K562 (cell line): ENCODE measurements at regions not wholly inside any gene's neighbourhood (a gene's known extent, or its start where the extent isn't known, plus 50 kb on each side); places are given as distances from the start of the nearest gene placed in this dataset.
A peak's percentile ranks its signal among the peaks of the same experiment; 100 is the strongest.

Experiments used
- ATAC-seq: fragments of 200-7000 bp; cut with Tn5 transposase; 3 replicates; pipeline ENCODE4 v1.9.1; 2020; ENCODE audit warnings: moderate library complexity
- BruUV-seq: library from RNA; stranded (reverse); fragments of 400-500 nt; replicated peaks from 2 replicates; lab custom pipeline; 2021; lab: Mats Ljungman, UMichigan
- CTCF ChIA-PET: fragments of 300-600 bp; formaldehyde crosslinking; extraction: SDS; loops from one replicate; lab custom pipeline; 2021; ENCODE audit warnings: low intra/inter-chr PET ratio; lab: Yijun Ruan, JAX
- POLR2A ChIA-PET: fragments of 300-600, 350-650 bp; sonication (Branson Sonifier 250); formaldehyde crosslinking; extraction: SDS; loops from one replicate; lab custom pipeline; 2021; ENCODE audit warnings: antibody characterized with exemption, inconsistent platforms; lab: Yijun Ruan, JAX
- DNase-seq, 4 experiments: peaks; one replicate each; pipeline versions ENCODE4 v3.0.0 to v3.0.0-alpha.2; 2011 to 2018; ENCODE audit warnings: low spot score in 3 of 4, mixed read lengths in 3 of 4; ENCODE audit errors: extremely low read depth in 1 of 4
- FAIRE-seq: peaks from 2 replicates; lab custom pipeline; 2011; peaks lifted over from hg19 to GRCh38; lab: Jason Lieb, UNC
- H2AFZ ChIP-seq: 2 replicates; pipeline ENCODE4 v1.6.0; 2011; ENCODE audit warnings: low read depth, low read length, control low read depth, inconsistent platforms
- H3K27ac ChIP-seq: fragments of 200-600 bp; 3 replicates; pipeline ENCODE4 v1.8.0; 2011; ENCODE audit warnings: low read depth, mild to moderate bottlenecking, control low read depth, inconsistent platforms, low read length, moderate library complexity, mixed read lengths; ENCODE audit errors: extremely low read depth
- H3K27me3 ChIP-seq, 2 experiments: fragments of 300-600 bp in 1 of 2; 2 replicates in 1 of 2; 3 replicates in 1 of 2; pipeline versions ENCODE4 v1.6.0 to v1.8.0; 2011; ENCODE audit warnings: inconsistent platforms in 2 of 2, low read length in 2 of 2, mild to moderate bottlenecking in 1 of 2, mixed read lengths in 1 of 2, moderate library complexity in 1 of 2; ENCODE audit not compliant: control insufficient read depth in 2 of 2, insufficient read depth in 2 of 2
- H3K36me3 ChIP-seq: fragments of 300-600 bp; 3 replicates; pipeline ENCODE4 v1.8.0; 2011; ENCODE audit warnings: mild to moderate bottlenecking, low read length, inconsistent platforms; ENCODE audit not compliant: control insufficient read depth, insufficient read depth
- H3K4me1 ChIP-seq, 2 experiments: fragments of 200-600 bp in 1 of 2; replicated peaks in 1 of 2; 2 replicates in 1 of 2; 3 replicates in 1 of 2; pipeline versions ENCODE4 v1.5.1 to v1.8.0; 2011; ENCODE audit warnings: inconsistent platforms in 2 of 2, low read length in 2 of 2, mild to moderate bottlenecking in 1 of 2, mixed read lengths in 1 of 2, moderate library complexity in 1 of 2; ENCODE audit not compliant: control insufficient read depth in 2 of 2, insufficient read depth in 2 of 2
- H3K4me2 ChIP-seq: 2 replicates; pipeline ENCODE4 v1.6.1; 2011; ENCODE audit warnings: low read length, control low read depth, inconsistent platforms, mixed read lengths; ENCODE audit not compliant: insufficient read depth
- H3K4me3 ChIP-seq: fragments of 200-600 bp; sonication (generic), shearing (Covaris generic); 2 replicates; pipeline ENCODE4 v1.5.1; 2016; ENCODE audit warnings: control low read depth, inconsistent platforms
- H3K79me2 ChIP-seq: fragments of 200-600 bp; 3 replicates; pipeline ENCODE4 v1.8.0; 2011; ENCODE audit warnings: low read length, inconsistent platforms; ENCODE audit not compliant: control insufficient read depth, insufficient read depth
- H3K9ac ChIP-seq, 2 experiments: 2 replicates each; pipeline versions ENCODE4 v1.6.0 to v1.6.1; 2011; ENCODE audit warnings: low read depth in 2 of 2, low read length in 2 of 2, control low read depth in 1 of 2, inconsistent platforms in 1 of 2, mild to moderate bottlenecking in 1 of 2, mixed read lengths in 1 of 2; ENCODE audit not compliant: insufficient read depth in 1 of 2
- H3K9me1 ChIP-seq: one replicate; pipeline ENCODE4 v1.6.0; 2011; ENCODE audit warnings: inconsistent platforms, mild to moderate bottlenecking, low read length, moderate library complexity; ENCODE audit not compliant: control insufficient read depth, insufficient read depth
- H3K9me3 ChIP-seq: replicated peaks from 2 replicates; pipeline ENCODE4 v1.5.1; 2011; ENCODE audit warnings: low read depth, low read length, inconsistent platforms; ENCODE audit not compliant: control insufficient read depth, insufficient read depth
- H4K20me1 ChIP-seq: replicated peaks from 2 replicates; pipeline ENCODE4 v1.6.1; 2011; ENCODE audit warnings: low read length, inconsistent platforms, mixed read lengths; ENCODE audit not compliant: control insufficient read depth, insufficient read depth
- BDP1 ChIP-seq: IDR thresholded peaks from 3 replicates; pipeline ENCODE4 v1.6.1; 2011; ENCODE audit not compliant: insufficient read length, insufficient read depth
- CEBPG ChIP-seq, 3 experiments: fragments of 200-800 bp in 1 of 3; sonication (Bioruptor generic) in 1 of 3; sonication (generic) in 1 of 3; formaldehyde crosslinking in 1 of 3; IDR thresholded peaks in 2 of 3; conservative IDR thresholded peaks in 1 of 3; 2 replicates each; pipeline versions ENCODE4 v1.6.1 to v1.8.0; 2016 to 2022; ENCODE audit warnings: missing compliant biosample characterization in 2 of 3, missing genetic modification characterization in 2 of 3, mild to moderate bottlenecking in 1 of 3, missing genetic modification reagents in 1 of 3
- HNRNPK ChIP-seq: fragments of 200-400 bp; formaldehyde crosslinking; IDR thresholded peaks from one replicate; pipeline ENCODE4 v1.6.1; 2018; ENCODE audit warnings: mild to moderate bottlenecking, low read depth, low read length; ENCODE audit not compliant: poor library complexity, severe bottlenecking
- PHB ChIP-seq: fragments of 250-450 bp; sonication (Bioruptor Pico); IDR thresholded peaks from 2 replicates; pipeline ENCODE4 v1.5.0; 2021
- RBM34 ChIP-seq: fragments of 200-400 bp; formaldehyde crosslinking; IDR thresholded peaks from 2 replicates; pipeline ENCODE4 v1.6.1; 2018; ENCODE audit warnings: low read length, borderline replicate concordance; ENCODE audit not compliant: insufficient read depth
- ZBTB33 ChIP-seq: sonication (generic); formaldehyde crosslinking; IDR thresholded peaks from 2 replicates; pipeline ENCODE4 v1.8.1; 2023; ENCODE audit warnings: mild to moderate bottlenecking, missing genetic modification reagents
- ZNF444 ChIP-seq: fragments of 250-450 bp; sonication (Bioruptor Pico); IDR thresholded peaks from 2 replicates; pipeline ENCODE4 v1.4.0; 2020; ENCODE audit warnings: mild to moderate bottlenecking, moderate library complexity
- WGBS: fragments of 100-300 bp; shearing (Covaris generic); methylation state at CpG from one replicate; pipeline ENCODE4 v1.1.6; 2016; ENCODE audit warnings: low coverage, mixed read lengths; ENCODE audit not compliant: insufficient coverage; ENCODE audit errors: missing lambda C conversion rate; 5-methylcytosine and 5-hydroxymethylcytosine counted together
- in situ Hi-C: fragments of 300-500 bp; cut with MboI; formaldehyde crosslinking; loops from 4 replicates; pipeline ENCODE4 v1.15.0; 2018; ENCODE audit warnings: inconsistent platforms, mixed read lengths
- intact Hi-C: fragments of 100-400 bp; cut with micrococcal nuclease; formaldehyde crosslinking; loops from 2 replicates; pipeline ENCODE4 v1.14.2; 2022

- Histone ChIP-seq H3K4me2 (no peak overlapping the region), H3K4me3 (no peak overlapping the region), H3K27me3 (no peaks in the 10 kb centered on the region), H3K79me2 (no peaks in the 10 kb centered on the region), H3K9ac (no peak overlapping the region), H3K9me3 (no peaks in the 10 kb centered on the region), H3K4me1 (no peaks in the 10 kb centered on the region), H3K27ac (no peak overlapping the region), H3K36me3 (no peaks in the 10 kb centered on the region), H4K20me1 (no peaks in the 10 kb centered on the region), H2AFZ (no peak overlapping the region), H3K9me1 (no peaks in the 10 kb centered on the region)
- DNase-seq (no peak), ATAC-seq (no peak), FAIRE-seq (no peak)
- POLR2A ChIA-PET = no interaction called here
- CTCF ChIA-PET = no interaction called here
- WGBS = 18% methylated on average over 2 of the region's 2 CpGs
- intact Hi-C loops (no loop called here), in situ Hi-C loops (no loop called here)
- TF ChIP-seq PHB (CRISPR knock-in tag) = no peak
- no peak for TF ChIP-seq ZBTB33 (CRISPR knock-in tag)
- TF ChIP-seq ZNF444 (CRISPR knock-in tag) = no peak
- TF ChIP-seq RBM34 = no peak
- no peak for TF ChIP-seq BDP1
- TF ChIP-seq HNRNPK = no peak
- no peak for TF ChIP-seq CEBPG (CRISPR knock-in tag; IDR thresholded peaks at IDR 0.05)
- TF ChIP-seq CEBPG (tag; conservative IDR thresholded peaks at IDR 0.05 in 1 of 2, IDR thresholded peaks at IDR 0.05 in 1 of 2) = 0 out of 4 replicates have a peak, but pooled peaks of 1 of the 2 experiments have one; percentile 10
- no TSS peak for BruUV-seq
Measured at GRCh38 chr4:123579961-123580360, 183.4 kb downstream of the SPRY1 start.
